ENCODE measurements at regions not wholly inside any gene's neighbourhood (a gene's known extent, or its start where the extent isn't known, plus 50 kb on each side); places are given as distances from the start of the nearest gene placed in this dataset.

GRCh38 chr18:67652288-67652687 lies 135.8 kb upstream of the DSEL start:
- H3K27ac ChIP-seq: no peak overlapping the region
- TF ChIP-seq, protein P1, sequence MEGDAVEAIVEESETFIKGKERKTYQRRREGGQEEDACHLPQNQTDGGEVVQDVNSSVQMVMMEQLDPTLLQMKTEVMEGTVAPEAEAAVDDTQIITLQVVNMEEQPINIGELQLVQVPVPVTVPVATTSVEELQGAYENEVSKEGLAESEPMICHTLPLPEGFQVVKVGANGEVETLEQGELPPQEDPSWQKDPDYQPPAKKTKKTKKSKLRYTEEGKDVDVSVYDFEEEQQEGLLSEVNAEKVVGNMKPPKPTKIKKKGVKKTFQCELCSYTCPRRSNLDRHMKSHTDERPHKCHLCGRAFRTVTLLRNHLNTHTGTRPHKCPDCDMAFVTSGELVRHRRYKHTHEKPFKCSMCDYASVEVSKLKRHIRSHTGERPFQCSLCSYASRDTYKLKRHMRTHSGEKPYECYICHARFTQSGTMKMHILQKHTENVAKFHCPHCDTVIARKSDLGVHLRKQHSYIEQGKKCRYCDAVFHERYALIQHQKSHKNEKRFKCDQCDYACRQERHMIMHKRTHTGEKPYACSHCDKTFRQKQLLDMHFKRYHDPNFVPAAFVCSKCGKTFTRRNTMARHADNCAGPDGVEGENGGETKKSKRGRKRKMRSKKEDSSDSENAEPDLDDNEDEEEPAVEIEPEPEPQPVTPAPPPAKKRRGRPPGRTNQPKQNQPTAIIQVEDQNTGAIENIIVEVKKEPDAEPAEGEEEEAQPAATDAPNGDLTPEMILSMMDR (IDR thresholded peaks at IDR 0.05): no peak
- no peak for TF ChIP-seq ZFX (IDR thresholded peaks at IDR 0.05; ENCODE audit: borderline replicate concordance)

GRCh38 chr18:67651438-67651837 lies 134.9 kb upstream of the DSEL start:
- no peak overlapping the region for H3K27ac ChIP-seq
- no peak for TF ChIP-seq ZFX (IDR thresholded peaks at IDR 0.05; ENCODE audit: borderline replicate concordance)
- TF ChIP-seq, protein P1 (IDR thresholded peaks at IDR 0.05): no peak

GRCh38 chr18:67650686-67651385 lies 134.3 kb upstream of the DSEL start:
- no peak overlapping the region for H3K27ac ChIP-seq

DNA sequence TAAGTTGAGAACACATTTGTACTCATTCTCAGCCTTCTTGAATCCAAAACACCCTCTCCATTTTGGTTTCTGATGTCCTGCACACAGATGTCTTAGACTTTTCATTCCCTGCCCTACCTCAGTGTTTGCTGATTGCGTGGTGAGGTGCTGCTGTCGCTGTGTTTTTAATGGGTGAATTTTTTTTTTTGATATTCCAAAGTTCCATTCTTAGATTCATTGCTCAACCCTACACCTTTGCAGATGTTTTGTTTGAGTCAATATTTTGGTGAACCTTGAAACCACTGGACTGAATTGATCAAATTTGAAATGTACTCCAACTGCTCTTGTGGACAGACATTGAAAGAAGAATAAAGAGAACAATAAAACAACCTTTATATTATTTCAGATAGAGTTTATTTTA lies 130.4 kb upstream of the DSEL start:
- no peak overlapping the region for H3K27ac ChIP-seq
- TF ChIP-seq, protein P1 (IDR thresholded peaks at IDR 0.05): no peak
- TF ChIP-seq ZFX (IDR thresholded peaks at IDR 0.05; ENCODE audit: borderline replicate concordance): no peak

More at GRCh38 chr18:67650686-67651385, 134.3 kb upstream of the DSEL start:
- TF ChIP-seq, protein P1 (IDR thresholded peaks at IDR 0.05): no peak
- no peak for TF ChIP-seq ZFX (IDR thresholded peaks at IDR 0.05; ENCODE audit: borderline replicate concordance)

GRCh38 chr18:67644226-67644625 lies 127.7 kb upstream of the DSEL start:
- no peak overlapping the region for H3K27ac ChIP-seq
- no peak for TF ChIP-seq ZFX (IDR thresholded peaks at IDR 0.05; ENCODE audit: borderline replicate concordance)
- TF ChIP-seq, protein P1 (IDR thresholded peaks at IDR 0.05): no peak

DNA sequence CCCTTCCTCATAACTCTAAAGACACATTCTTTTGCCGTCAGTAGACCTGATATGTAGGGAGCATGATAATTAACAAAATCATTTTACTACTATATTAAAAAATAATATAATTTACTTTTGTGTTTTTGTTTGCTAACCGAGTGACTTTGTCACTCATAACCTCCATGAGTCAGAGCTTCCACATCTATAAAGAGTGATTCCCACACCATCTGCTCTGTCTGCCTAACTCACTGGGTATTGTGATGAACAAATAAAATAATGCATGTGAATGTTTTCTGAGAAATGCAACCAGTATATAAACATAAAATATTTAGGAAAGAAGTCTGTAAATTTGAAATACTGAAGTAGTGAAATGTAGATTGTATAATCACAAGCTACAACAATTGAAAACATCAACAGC lies 123.4 kb upstream of the DSEL start:
- H3K27ac ChIP-seq: no peak overlapping the region
- TF ChIP-seq, protein P1 (IDR thresholded peaks at IDR 0.05): no peak
- no peak for TF ChIP-seq ZFX (IDR thresholded peaks at IDR 0.05; ENCODE audit: borderline replicate concordance)

DNA sequence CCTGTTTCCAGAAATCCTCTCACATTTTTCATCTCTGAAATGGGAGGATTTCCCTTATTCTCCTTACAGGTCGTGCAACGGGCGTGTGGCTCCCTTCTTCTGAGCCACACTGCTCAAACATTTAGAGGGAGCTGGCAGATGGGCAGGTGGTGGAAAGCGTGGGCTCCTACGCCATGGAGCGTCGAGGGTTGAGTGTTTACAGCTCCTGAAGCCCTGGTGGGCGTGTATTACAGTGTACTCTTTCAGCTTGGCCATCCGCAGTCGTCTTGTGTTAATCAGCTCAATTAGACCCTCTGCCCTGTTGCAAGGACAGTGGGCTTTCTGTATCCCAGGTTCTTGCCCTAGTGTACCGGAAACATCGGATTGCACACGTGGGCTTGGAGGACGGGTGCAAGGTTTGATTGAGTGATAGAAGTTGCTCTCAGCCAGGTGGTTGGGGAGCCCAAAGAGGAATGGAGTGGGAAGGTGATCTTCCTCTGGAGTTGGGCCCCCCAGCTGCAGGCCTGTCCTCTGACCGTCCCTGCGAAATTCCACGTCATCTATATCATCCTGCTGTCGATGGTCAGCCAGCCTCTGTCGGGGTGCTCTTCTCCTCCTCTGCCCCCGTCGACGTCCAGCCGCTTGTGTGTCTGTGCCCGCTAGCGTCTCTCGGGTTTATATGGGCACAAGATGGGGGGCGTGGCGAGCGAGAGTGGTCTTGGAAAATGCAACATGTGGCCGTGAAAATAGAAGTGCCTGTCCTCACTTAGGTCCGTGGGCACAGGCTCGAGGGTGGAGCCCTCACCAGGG lies 120.3 kb upstream of the DSEL start:
- TF ChIP-seq, protein P1 (IDR thresholded peaks at IDR 0.05): no peak
- TF ChIP-seq ZFX (IDR thresholded peaks at IDR 0.05; ENCODE audit: borderline replicate concordance): no peak
- H3K27ac ChIP-seq: no peak overlapping the region
